ENCODE measurements at regions not wholly inside any gene's neighbourhood (a gene's known extent, or its start where the extent isn't known, plus 50 kb on each side); places are given as distances from the start of the nearest gene placed in this dataset.

DNA sequence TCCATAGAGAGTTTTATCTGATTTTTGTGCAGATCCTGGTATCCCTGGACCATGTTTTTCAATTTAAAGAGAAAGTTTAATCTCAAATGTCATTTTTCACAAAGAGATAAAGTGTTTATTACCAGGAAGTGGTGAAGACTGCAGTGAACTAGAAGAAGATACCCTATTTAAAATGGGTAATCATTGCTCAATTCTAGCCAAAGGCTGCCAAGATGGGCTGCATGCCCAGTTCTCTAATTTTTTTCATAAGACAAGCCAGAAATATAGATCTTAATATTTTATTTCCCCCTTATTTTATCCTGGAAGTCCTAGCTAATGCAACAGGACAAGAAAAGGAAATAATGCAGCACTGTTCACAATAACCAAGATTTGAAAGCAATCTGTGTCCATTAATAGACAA is 343.5 kb downstream of the PCNX1 start:
- TF ChIP-seq, protein P1, sequence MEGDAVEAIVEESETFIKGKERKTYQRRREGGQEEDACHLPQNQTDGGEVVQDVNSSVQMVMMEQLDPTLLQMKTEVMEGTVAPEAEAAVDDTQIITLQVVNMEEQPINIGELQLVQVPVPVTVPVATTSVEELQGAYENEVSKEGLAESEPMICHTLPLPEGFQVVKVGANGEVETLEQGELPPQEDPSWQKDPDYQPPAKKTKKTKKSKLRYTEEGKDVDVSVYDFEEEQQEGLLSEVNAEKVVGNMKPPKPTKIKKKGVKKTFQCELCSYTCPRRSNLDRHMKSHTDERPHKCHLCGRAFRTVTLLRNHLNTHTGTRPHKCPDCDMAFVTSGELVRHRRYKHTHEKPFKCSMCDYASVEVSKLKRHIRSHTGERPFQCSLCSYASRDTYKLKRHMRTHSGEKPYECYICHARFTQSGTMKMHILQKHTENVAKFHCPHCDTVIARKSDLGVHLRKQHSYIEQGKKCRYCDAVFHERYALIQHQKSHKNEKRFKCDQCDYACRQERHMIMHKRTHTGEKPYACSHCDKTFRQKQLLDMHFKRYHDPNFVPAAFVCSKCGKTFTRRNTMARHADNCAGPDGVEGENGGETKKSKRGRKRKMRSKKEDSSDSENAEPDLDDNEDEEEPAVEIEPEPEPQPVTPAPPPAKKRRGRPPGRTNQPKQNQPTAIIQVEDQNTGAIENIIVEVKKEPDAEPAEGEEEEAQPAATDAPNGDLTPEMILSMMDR (IDR thresholded peaks at IDR 0.05; ENCODE audit: borderline replicate concordance, extremely low read depth, low read length, poor library complexity, severe bottlenecking) = no peak
- TF ChIP-seq EZH2 (IDR thresholded peaks at IDR 0.05; ENCODE audit: borderline replicate concordance, low read depth, low read length, severe bottlenecking) = no peak

Data from DND-41 (cell line).